PC-9 (cell line): ENCODE measurements at regions not wholly inside any gene's neighbourhood (a gene's known extent, or its start where the extent isn't known, plus 50 kb on each side); places are given as distances from the start of the nearest gene placed in this dataset.

ENCODE experiments used
- BruUV-seq: library from RNA; stranded (reverse); fragments of 400-500 nt; replicated peaks from 2 replicates; lab custom pipeline; 2021; lab: Mats Ljungman, UMichigan
- CTCF ChIA-PET: fragments of 300-600 bp; sonication (Branson Sonifier 250); formaldehyde crosslinking; loops from one replicate; lab custom pipeline; 2022; ENCODE audit warnings: antibody characterized with exemption; lab: Charles Lee
- POLR2A ChIA-PET: fragments of 300-600 bp; sonication (Branson Sonifier 250); formaldehyde crosslinking; loops from one replicate; lab custom pipeline; 2022; ENCODE audit warnings: antibody characterized with exemption; ENCODE audit not compliant: unreplicated experiment; lab: Charles Lee
- DNase-seq, 2 experiments: peaks; one replicate each; pipeline versions ENCODE4 v3.0.0 to v3.0.0-alpha.2; 2015 to 2022; ENCODE audit warnings: mixed read lengths in 1 of 2
- H2AFZ ChIP-seq: fragments of 200-600 bp; sonication (generic); 2 replicates; pipeline ENCODE4 v1.8.1; 2017; ENCODE audit warnings: antibody characterized with exemption
- H3F3A ChIP-seq: fragments of 200-600 bp; sonication (generic); 2 replicates; pipeline ENCODE4 v1.8.1; 2017; ENCODE audit warnings: antibody characterized with exemption, mild to moderate bottlenecking, low read depth; ENCODE audit not compliant: insufficient read depth
- H3K27ac ChIP-seq: fragments of 200-600 bp; sonication (generic); 2 replicates; pipeline ENCODE4 v1.6.1; 2016; ENCODE audit warnings: mixed run types
- H3K27me3 ChIP-seq: fragments of 200-600 bp; sonication (generic); 2 replicates; pipeline ENCODE4 v1.6.1; 2016; ENCODE audit warnings: low read depth, mixed run types; ENCODE audit not compliant: insufficient read depth
- H3K36me3 ChIP-seq: fragments of 200-600 bp; sonication (generic); 2 replicates; pipeline ENCODE4 v1.6.1; 2016; ENCODE audit warnings: low read depth, mixed run types
- H3K4me1 ChIP-seq: fragments of 200-600 bp; sonication (generic); replicated peaks from 2 replicates; pipeline ENCODE4 v1.6.1; 2016; ENCODE audit warnings: mixed run types; ENCODE audit not compliant: insufficient read depth
- H3K4me2 ChIP-seq: fragments of 200-600 bp; sonication (generic); 2 replicates; pipeline ENCODE4 v1.6.1; 2017; ENCODE audit warnings: mixed run types
- H3K4me3 ChIP-seq: fragments of 200-600 bp; sonication (generic); 2 replicates; pipeline ENCODE4 v1.6.1; 2016; ENCODE audit warnings: mixed run types
- H3K79me2 ChIP-seq: fragments of 200-600 bp; sonication (generic); 2 replicates; pipeline ENCODE4 v1.6.1; 2017; ENCODE audit warnings: low read depth, mixed run types
- H3K9me2 ChIP-seq: fragments of 200-600 bp; sonication (generic); 2 replicates; pipeline ENCODE4 v1.8.1; 2017; ENCODE audit warnings: mild to moderate bottlenecking; ENCODE audit not compliant: insufficient read depth
- H3K9me3 ChIP-seq: fragments of 200-600 bp; sonication (generic); 2 replicates; pipeline ENCODE4 v1.8.1; 2016; ENCODE audit warnings: low read depth; ENCODE audit not compliant: insufficient read depth
- H4K20me1 ChIP-seq: fragments of 200-600 bp; sonication (generic); 2 replicates; pipeline ENCODE4 v1.8.1; 2017; ENCODE audit not compliant: insufficient read depth
- CTCF ChIP-seq: fragments of 200-600 bp; sonication (generic); conservative IDR thresholded peaks from 2 replicates; pipeline ENCODE4 v1.6.1; 2017; ENCODE audit warnings: mixed run types, antibody characterized with exemption, mild to moderate bottlenecking, moderate library complexity
- EZH2 ChIP-seq: fragments of 200-600 bp; sonication (generic); IDR thresholded peaks from 2 replicates; pipeline ENCODE4 v1.8.0; 2017; ENCODE audit warnings: antibody characterized with exemption, low read depth
- intact Hi-C: fragments of 100-400 bp; cut with micrococcal nuclease; formaldehyde crosslinking; loops from one replicate; pipeline ENCODE4 v1.10.0; 2022; ENCODE audit not compliant: unreplicated experiment

GRCh38 chr12:115873451-115874082 is 403.9 kb downstream of the MED13L start:
- CTCF ChIA-PET = no interaction called here
- intact Hi-C loops = no loop called here

GRCh38 chr12:115872919-115873357 is 404.6 kb downstream of the MED13L start:
- DNase-seq = peak; percentile 73 to 98
- CTCF ChIA-PET = no interaction called here
- no peaks in the 10 kb centered on the region for H4K20me1 ChIP-seq

More at GRCh38 chr12:115873451-115874082, 403.9 kb downstream of the MED13L start:
- peak overlapping the region; percentile 78 for H3K4me2 ChIP-seq
- H3K79me2 ChIP-seq = no peaks in the 10 kb centered on the region
- no peaks in the 10 kb centered on the region; the same call in 1 of the 2 replicates for H3K9me3 ChIP-seq
- H3F3A ChIP-seq = peaks cover 23% of the 10 kb centered on the region
- 0 out of 2 replicates have a peak, but pooled peaks cover 3% of the 10 kb centered on the region for H3K9me2 ChIP-seq
- peak overlapping the region; percentile 12; the same call in 1 of the 2 replicates for H3K4me3 ChIP-seq
- H3K4me1 ChIP-seq = peaks cover 35% of the 10 kb centered on the region
- DNase-seq = no peak
- POLR2A ChIA-PET = no interaction called here
- H3K27ac ChIP-seq = peak overlapping the region; percentile 90
- TF ChIP-seq CTCF (no peak), EZH2 (no peak)
- no peaks in the 10 kb centered on the region for H4K20me1 ChIP-seq
- H3K36me3 ChIP-seq = no peaks in the 10 kb centered on the region
- H3K27me3 ChIP-seq = no peaks in the 10 kb centered on the region
- peak overlapping the region; percentile 46 for H2AFZ ChIP-seq
- BruUV-seq = no TSS peak

GRCh38 chr12:115872212-115872611 is 405.3 kb downstream of the MED13L start:
- H3K4me2 ChIP-seq = peak overlapping the region; percentile 78
- no peaks in the 10 kb centered on the region for H4K20me1 ChIP-seq
- BruUV-seq = no TSS peak
- peak in 1 of 2 experiments; percentile 76 for DNase-seq
- H2AFZ ChIP-seq = no peak overlapping the region
- H3K79me2 ChIP-seq = no peaks in the 10 kb centered on the region
- no peaks in the 10 kb centered on the region for H3K27me3 ChIP-seq
- no peaks in the 10 kb centered on the region for H3K9me2 ChIP-seq
- CTCF ChIA-PET = no interaction called here
- intact Hi-C loops = no loop called here
- H3F3A ChIP-seq = peaks cover 23% of the 10 kb centered on the region
- POLR2A ChIA-PET = no interaction called here
- H3K9me3 ChIP-seq = no peaks in the 10 kb centered on the region; the same call in 1 of the 2 replicates
- peak overlapping the region; percentile 38; the same call in 1 of the 2 replicates for H3K4me3 ChIP-seq
- H3K27ac ChIP-seq = peak overlapping the region; percentile 90
- H3K4me1 ChIP-seq = peaks cover 35% of the 10 kb centered on the region
- H3K36me3 ChIP-seq = no peaks in the 10 kb centered on the region
- TF ChIP-seq CTCF (no peak), EZH2 (no peak)

More at GRCh38 chr12:115872919-115873357, 404.6 kb downstream of the MED13L start:
- Histone ChIP-seq H3K9me2 (0 out of 2 replicates have a peak, but pooled peaks cover 3% of the 10 kb centered on the region), H3K27ac (peak overlapping the region; percentile 90), H3K4me3 (peak overlapping the region; percentile 38; the same call in 1 of the 2 replicates), H3K4me1 (peaks cover 35% of the 10 kb centered on the region), H3K9me3 (no peaks in the 10 kb centered on the region; the same call in 1 of the 2 replicates), H3K27me3 (no peaks in the 10 kb centered on the region), H3K79me2 (no peaks in the 10 kb centered on the region), H2AFZ (peak overlapping the region; percentile 46), H3K36me3 (no peaks in the 10 kb centered on the region), H3K4me2 (peak overlapping the region; percentile 78), H3F3A (peaks cover 23% of the 10 kb centered on the region)
- POLR2A ChIA-PET = no interaction called here
- TF ChIP-seq EZH2 = no peak
- TF ChIP-seq CTCF = no peak
- no TSS peak for BruUV-seq
- intact Hi-C loops = no loop called here
